Left lobe of liver (tissue), 2 donors: ENCODE measurements at regions not wholly inside any gene's neighbourhood (a gene's known extent, or its start where the extent isn't known, plus 50 kb on each side); places are given as distances from the start of the nearest gene placed in this dataset.
"Not testable (repeated sequence)": the region's sequence is repeated elsewhere in the genome, so short reads cannot be mapped to it uniquely, and the experiment has no call there.

Source experiments
- ATAC-seq: fragments of 200-7000 bp; cut with Tn5 transposase; one replicate; pipeline ENCODE4 v1.9.1; 2020; ENCODE audit warnings: mild to moderate bottlenecking, moderate library complexity
- DNase-seq: peaks from one replicate; pipeline ENCODE4 v3.0.0-alpha.2; 2020; ENCODE audit warnings: low spot score
- donor health status: DM: no; HTN: no; CAD: no; lungs with moderate emphysema.
- donor health status: DM: no; HTN: yes; CAD: no.

- DNase-seq, result no peak
- ATAC-seq, result no peak
Measured at GRCh38 chr10:45241865-45242520, 73.4 kb downstream of the OR13A1 start.

- ATAC-seq (no peak), DNase-seq (no peak)
Measured at GRCh38 chr10:45243261-45243660, 72.1 kb downstream of the OR13A1 start.

- DNase-seq (no peak), ATAC-seq (no peak)
Measured at GRCh38 chr10:45246522-45246921, 68.9 kb downstream of the OR13A1 start.

DNA sequence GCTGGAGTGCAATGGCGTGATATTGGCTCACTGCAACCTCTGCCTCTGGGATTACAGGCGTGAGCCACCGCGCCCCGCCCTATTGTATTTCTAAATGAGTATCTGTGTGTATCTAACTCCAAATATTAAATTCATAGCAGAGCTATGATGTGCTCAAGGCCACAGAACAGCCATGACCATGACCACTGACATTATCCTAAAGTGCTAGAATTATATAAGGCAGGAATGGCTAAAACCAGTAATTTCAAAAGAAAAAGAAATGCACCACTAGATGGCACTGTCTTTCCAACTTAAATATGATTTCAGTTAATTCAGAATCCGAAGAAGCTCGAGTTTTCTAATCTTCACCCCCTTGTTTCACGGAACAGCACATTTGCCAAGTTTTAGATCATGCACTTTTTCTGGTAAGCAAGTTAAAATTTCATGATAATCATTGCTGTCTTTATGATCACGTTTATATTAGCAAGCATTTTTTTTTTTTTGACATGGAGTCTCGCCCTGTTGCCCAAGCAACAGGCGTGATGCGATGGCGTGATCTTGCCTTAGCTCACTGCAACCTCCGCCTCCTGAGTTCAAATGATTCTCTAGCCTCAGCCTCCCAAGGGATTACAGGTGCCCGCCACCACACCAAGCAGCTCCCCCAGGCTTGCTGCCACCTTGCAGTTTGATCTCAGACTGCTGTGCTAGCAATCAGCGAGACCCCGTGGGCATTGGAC is 65.3 kb downstream of the OR13A1 start:
- ATAC-seq (peak; percentile 96), DNase-seq (no peak)

DNA sequence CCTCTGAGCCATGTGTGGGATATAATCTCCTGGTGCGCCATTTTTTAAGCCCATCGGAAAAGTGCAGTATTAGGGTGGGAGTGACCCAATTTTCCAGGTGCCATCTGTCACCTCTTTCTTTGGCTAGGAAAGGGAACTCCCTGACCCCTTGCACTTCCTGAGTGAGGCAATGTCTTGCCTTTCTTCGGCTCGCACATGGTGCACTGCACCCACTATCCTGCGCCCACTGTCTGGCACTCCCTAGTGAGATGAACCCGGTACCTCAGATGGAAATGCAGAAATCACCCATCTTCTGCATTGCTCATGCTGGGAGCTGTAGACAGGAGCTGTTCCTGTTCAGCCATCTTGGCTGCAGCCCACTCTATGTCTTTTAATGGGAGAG is 64.7 kb downstream of the OR13A1 start:
- not testable (repeated sequence) for ATAC-seq, DNase-seq
